Inferior parietal cortex (tissue), 1 donor: ENCODE measurements at regions not wholly inside any gene's neighbourhood (a gene's known extent, or its start where the extent isn't known, plus 50 kb on each side); places are given as distances from the start of the nearest gene placed in this dataset.

ENCODE experiments used
- DNase-seq: peaks from one replicate; pipeline ENCODE4 v3.0.0-alpha.2; 2016; ENCODE audit errors: extremely low spot score

- DNase-seq = no peak
Measured at GRCh38 chr2:118237451-118237850, 149.2 kb downstream of the INSIG2 start.

- no peak for DNase-seq
Measured at GRCh38 chr2:118232796-118233195, 144.5 kb downstream of the INSIG2 start.

GRCh38 chr2:118232391-118232790 lies 144.1 kb downstream of the INSIG2 start:
- DNase-seq = no peak

GRCh38 chr2:118231759-118232158 lies 143.5 kb downstream of the INSIG2 start:
- no peak for DNase-seq

- DNase-seq = no peak
Measured at GRCh38 chr2:118227698-118228508, 139.6 kb downstream of the INSIG2 start.

- DNase-seq = no peak
Measured at GRCh38 chr2:118225666-118226065, 137.4 kb downstream of the INSIG2 start.

- no peak for DNase-seq
Measured at GRCh38 chr2:118224895-118225311, 136.6 kb downstream of the INSIG2 start.

- DNase-seq = no peak
Measured at GRCh38 chr2:118223992-118224894, 136.0 kb downstream of the INSIG2 start.

GRCh38 chr2:118223511-118223991 lies 135.3 kb downstream of the INSIG2 start:
- DNase-seq = no peak

- no peak for DNase-seq
Measured at GRCh38 chr2:118222672-118223421, 134.6 kb downstream of the INSIG2 start.

GRCh38 chr2:118222273-118222594 lies 134.0 kb downstream of the INSIG2 start:
- DNase-seq = no peak

GRCh38 chr2:118221536-118222272 lies 133.4 kb downstream of the INSIG2 start:
- peak; percentile 70 for DNase-seq

GRCh38 chr2:118219611-118220010 lies 131.3 kb downstream of the INSIG2 start:
- no peak for DNase-seq

- DNase-seq = no peak
Measured at GRCh38 chr2:118216224-118216623, 128.0 kb downstream of the INSIG2 start.

GRCh38 chr2:118209727-118210126 lies 121.5 kb downstream of the INSIG2 start:
- no peak for DNase-seq

GRCh38 chr2:118207889-118208288 lies 119.6 kb downstream of the INSIG2 start:
- no peak for DNase-seq

- peak; percentile 43 for DNase-seq
Measured at GRCh38 chr2:118202707-118203303, 114.5 kb downstream of the INSIG2 start.

- no peak for DNase-seq
Measured at GRCh38 chr2:118198268-118198667, 110.0 kb downstream of the INSIG2 start.

- no peak for DNase-seq
Measured at GRCh38 chr2:118197011-118197675, 108.9 kb downstream of the INSIG2 start.

GRCh38 chr2:118190474-118190873 lies 102.2 kb downstream of the INSIG2 start:
- DNase-seq = no peak
